GM23338 (cell line): ENCODE measurements at regions not wholly inside any gene's neighbourhood (a gene's known extent, or its start where the extent isn't known, plus 50 kb on each side); places are given as distances from the start of the nearest gene placed in this dataset.

Experiments
- ATAC-seq: fragments of 200-7000 bp; cut with Tn5 transposase; 3 replicates; pipeline ENCODE4 v1.9.1; 2020
- DNase-seq: peaks from one replicate; pipeline ENCODE4 v3.0.0-alpha.2; 2015; ENCODE audit warnings: low spot score
- H2AFZ ChIP-seq: fragments of 200-600 bp; sonication (generic); 2 replicates; pipeline ENCODE4 v1.8.0; 2016; ENCODE audit warnings: antibody characterized with exemption, mild to moderate bottlenecking, moderate library complexity
- H3F3A ChIP-seq: fragments of 200-600 bp; sonication (generic); replicated peaks from 2 replicates; pipeline ENCODE4 v1.8.0; 2017; ENCODE audit warnings: antibody characterized with exemption, mixed run types, low read depth
- H3K27ac ChIP-seq: fragments of 200-600 bp; sonication (generic); 2 replicates; pipeline ENCODE4 v1.6.1; 2016; ENCODE audit warnings: low read depth
- H3K27me3 ChIP-seq: fragments of 200-600 bp; sonication (generic); 2 replicates; pipeline ENCODE4 v1.8.0; 2016; ENCODE audit warnings: mild to moderate bottlenecking, mixed run types, moderate library complexity; ENCODE audit not compliant: insufficient read depth
- H3K36me3 ChIP-seq: fragments of 200-600 bp; sonication (generic); 2 replicates; pipeline ENCODE4 v1.8.0; 2016; ENCODE audit warnings: mild to moderate bottlenecking; ENCODE audit not compliant: insufficient read depth
- H3K4me1 ChIP-seq: fragments of 200-600 bp; sonication (generic); 2 replicates; pipeline ENCODE4 v1.8.0; 2016; ENCODE audit warnings: mild to moderate bottlenecking, moderate library complexity; ENCODE audit not compliant: insufficient read depth
- H3K4me2 ChIP-seq: fragments of 200-600 bp; sonication (generic); 2 replicates; pipeline ENCODE4 v1.7.1; 2017; ENCODE audit warnings: mixed run types
- H3K4me3 ChIP-seq: fragments of 200-600 bp; sonication (generic); 2 replicates; pipeline ENCODE4 v1.6.1; 2016; ENCODE audit warnings: mixed run types
- H3K79me2 ChIP-seq: fragments of 200-600 bp; sonication (generic); replicated peaks from 2 replicates; pipeline ENCODE4 v1.8.0; 2017; ENCODE audit warnings: mild to moderate bottlenecking; ENCODE audit not compliant: insufficient read depth
- H3K9me2 ChIP-seq: fragments of 200-600 bp; sonication (generic); 2 replicates; pipeline ENCODE4 v1.8.0; 2017; ENCODE audit not compliant: insufficient read depth
- H4K20me1 ChIP-seq: fragments of 200-600 bp; sonication (generic); replicated peaks from 2 replicates; pipeline ENCODE4 v1.8.0; 2017; ENCODE audit warnings: mild to moderate bottlenecking; ENCODE audit not compliant: insufficient read depth
- H3K27ac Mint-ChIP-seq: 2 replicates; pipeline ENCODE4 v1.8.0; 2020; ENCODE audit warnings: inconsistent platforms, mild to moderate bottlenecking, moderate library complexity, mixed read lengths
- H3K27me3 Mint-ChIP-seq: 3 replicates; pipeline ENCODE4 v1.8.0; 2022; ENCODE audit warnings: low read depth, mild to moderate bottlenecking, moderate library complexity, mixed read lengths, inconsistent platforms; ENCODE audit not compliant: insufficient read depth, poor library complexity
- H3K36me3 Mint-ChIP-seq: 3 replicates; pipeline ENCODE4 v1.8.0; 2021; ENCODE audit warnings: low read depth, mild to moderate bottlenecking, inconsistent platforms, moderate library complexity, mixed read lengths
- H3K4me1 Mint-ChIP-seq: 3 replicates; pipeline ENCODE4 v1.8.0; 2020; ENCODE audit warnings: mild to moderate bottlenecking, inconsistent platforms, mixed read lengths
- H3K4me3 Mint-ChIP-seq: 3 replicates; pipeline ENCODE4 v1.8.0; 2021; ENCODE audit warnings: moderate library complexity, mild to moderate bottlenecking, inconsistent platforms, mixed read lengths
- H3K9me3 Mint-ChIP-seq: 3 replicates; pipeline ENCODE4 v1.8.0; 2020; ENCODE audit warnings: moderate library complexity, mild to moderate bottlenecking, inconsistent platforms, mixed read lengths
- CREB1 ChIP-seq: fragments of 250-450 bp; sonication (Bioruptor Pico); IDR thresholded peaks from 2 replicates; pipeline ENCODE4 v1.5.0; 2020; ENCODE audit warnings: low read depth, mild to moderate bottlenecking, moderate library complexity
- CTCF ChIP-seq, 2 experiments: fragments of 200-600 bp in 1 of 2; sonication (generic) in 1 of 2; conservative IDR thresholded peaks; 2 replicates each; pipeline versions ENCODE4 v1.5.1 to v1.6.1; 2016 to 2017; ENCODE audit warnings: antibody characterized with exemption in 2 of 2, low read depth in 2 of 2, mild to moderate bottlenecking in 2 of 2, moderate library complexity in 1 of 2
- ETS1 ChIP-seq: IDR thresholded peaks from 2 replicates; pipeline ENCODE4 v1.6.1; 2016; ENCODE audit warnings: antibody characterized with exemption
- EZH2 ChIP-seq: fragments of 200-600 bp; sonication (generic); IDR thresholded peaks from one replicate; pipeline ENCODE4 v1.8.0; 2017; ENCODE audit warnings: antibody characterized with exemption, mild to moderate bottlenecking, low read depth; ENCODE audit not compliant: unreplicated experiment
- EZH2phosphoT487 ChIP-seq: fragments of 200-600 bp; sonication (generic); IDR thresholded peaks from one replicate; pipeline ENCODE4 v1.8.1; 2018; ENCODE audit warnings: antibody characterized with exemption; ENCODE audit not compliant: unreplicated experiment
- JUNB ChIP-seq: IDR thresholded peaks from one replicate; pipeline ENCODE4 v1.6.1; 2016; ENCODE audit warnings: antibody characterized with exemption; ENCODE audit not compliant: unreplicated experiment
- NANOG ChIP-seq: IDR thresholded peaks from 2 replicates; pipeline ENCODE4 v1.6.1; 2016; ENCODE audit warnings: antibody characterized with exemption, borderline replicate concordance
- POLR2AphosphoS5 ChIP-seq: IDR thresholded peaks from 2 replicates; pipeline ENCODE4 v1.6.1; 2016; ENCODE audit warnings: antibody characterized with exemption, low read depth
- STAT1 ChIP-seq: IDR thresholded peaks from one replicate; pipeline ENCODE4 v1.6.1; 2016; ENCODE audit warnings: antibody characterized with exemption; ENCODE audit not compliant: unreplicated experiment
- ZNF114 ChIP-seq: fragments of 250-450 bp; sonication (Bioruptor Pico); IDR thresholded peaks from 2 replicates; pipeline ENCODE4 v1.5.0; 2020; ENCODE audit warnings: mild to moderate bottlenecking, moderate library complexity
- ZNF331 ChIP-seq: fragments of 250-450 bp; sonication (Bioruptor Pico); IDR thresholded peaks from 2 replicates; pipeline ENCODE4 v1.5.0; 2020; ENCODE audit warnings: low read depth, mild to moderate bottlenecking, moderate library complexity
- ZNF462 ChIP-seq: fragments of 250-450 bp; sonication (Bioruptor Pico); IDR thresholded peaks from 2 replicates; pipeline ENCODE4 v1.5.0; 2020; ENCODE audit warnings: mild to moderate bottlenecking, moderate library complexity
- TF ChIP-seq, protein P1 (sequence below): IDR thresholded peaks from one replicate; pipeline ENCODE4 v1.6.1; 2018; ENCODE audit warnings: antibody characterized with exemption; ENCODE audit not compliant: unreplicated experiment

DNA sequence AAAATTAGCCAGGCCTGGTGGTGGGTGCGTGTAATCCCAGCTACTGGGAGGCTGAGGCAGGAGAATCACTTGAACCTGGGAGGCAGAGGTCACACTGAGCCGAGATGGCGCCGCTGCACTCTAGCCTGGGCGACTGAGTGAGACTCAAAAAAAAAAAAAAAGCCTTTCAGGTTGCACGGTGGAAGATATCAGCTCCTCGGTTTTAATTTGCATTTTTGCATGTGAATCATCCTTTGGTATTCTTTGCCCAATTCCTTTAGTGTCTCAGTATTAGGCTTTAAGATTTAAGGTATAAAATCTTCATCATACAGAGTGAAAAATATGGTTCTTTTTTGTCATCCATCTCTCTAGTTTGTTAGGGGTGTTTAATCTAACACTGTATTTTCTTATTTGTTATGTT is 173.6 kb upstream of the S1PR3 start:
- H2AFZ ChIP-seq, result no peak overlapping the region
- no peaks in the 10 kb centered on the region for H3K36me3 ChIP-seq
- H3K9me2 ChIP-seq, result peaks cover 3% of the 10 kb centered on the region; the same call in 1 of the 2 replicates
- Mint-ChIP-seq H3K27ac (no peak overlapping the region), H3K9me3 (no peaks in the 10 kb centered on the region), H3K4me3 (no peak overlapping the region; the same call in 2 of the 3 replicates), H3K4me1 (peaks cover 26% of the 10 kb centered on the region), H3K27me3 (no peaks in the 10 kb centered on the region), H3K36me3 (no peaks in the 10 kb centered on the region)
- H3K27ac ChIP-seq, result no peak overlapping the region
- TF ChIP-seq EZH2phosphoT487 (no peak), CTCF (conservative IDR thresholded peaks at IDR 0.05; ENCODE audit: low read depth in 2 of 2) (no peak), ZNF331 (CRISPR knock-in tag) (no peak), ZNF114 (CRISPR knock-in tag) (no peak), EZH2 (no peak), ZNF462 (CRISPR knock-in tag) (no peak), CREB1 (CRISPR knock-in tag) (no peak), STAT1 (no peak), JUNB (no peak), POLR2AphosphoS5 (no peak), ETS1 (no peak), NANOG (no peak)
- TF ChIP-seq, protein P1, sequence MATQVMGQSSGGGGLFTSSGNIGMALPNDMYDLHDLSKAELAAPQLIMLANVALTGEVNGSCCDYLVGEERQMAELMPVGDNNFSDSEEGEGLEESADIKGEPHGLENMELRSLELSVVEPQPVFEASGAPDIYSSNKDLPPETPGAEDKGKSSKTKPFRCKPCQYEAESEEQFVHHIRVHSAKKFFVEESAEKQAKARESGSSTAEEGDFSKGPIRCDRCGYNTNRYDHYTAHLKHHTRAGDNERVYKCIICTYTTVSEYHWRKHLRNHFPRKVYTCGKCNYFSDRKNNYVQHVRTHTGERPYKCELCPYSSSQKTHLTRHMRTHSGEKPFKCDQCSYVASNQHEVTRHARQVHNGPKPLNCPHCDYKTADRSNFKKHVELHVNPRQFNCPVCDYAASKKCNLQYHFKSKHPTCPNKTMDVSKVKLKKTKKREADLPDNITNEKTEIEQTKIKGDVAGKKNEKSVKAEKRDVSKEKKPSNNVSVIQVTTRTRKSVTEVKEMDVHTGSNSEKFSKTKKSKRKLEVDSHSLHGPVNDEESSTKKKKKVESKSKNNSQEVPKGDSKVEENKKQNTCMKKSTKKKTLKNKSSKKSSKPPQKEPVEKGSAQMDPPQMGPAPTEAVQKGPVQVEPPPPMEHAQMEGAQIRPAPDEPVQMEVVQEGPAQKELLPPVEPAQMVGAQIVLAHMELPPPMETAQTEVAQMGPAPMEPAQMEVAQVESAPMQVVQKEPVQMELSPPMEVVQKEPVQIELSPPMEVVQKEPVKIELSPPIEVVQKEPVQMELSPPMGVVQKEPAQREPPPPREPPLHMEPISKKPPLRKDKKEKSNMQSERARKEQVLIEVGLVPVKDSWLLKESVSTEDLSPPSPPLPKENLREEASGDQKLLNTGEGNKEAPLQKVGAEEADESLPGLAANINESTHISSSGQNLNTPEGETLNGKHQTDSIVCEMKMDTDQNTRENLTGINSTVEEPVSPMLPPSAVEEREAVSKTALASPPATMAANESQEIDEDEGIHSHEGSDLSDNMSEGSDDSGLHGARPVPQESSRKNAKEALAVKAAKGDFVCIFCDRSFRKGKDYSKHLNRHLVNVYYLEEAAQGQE, result no peak
- H3K4me2 ChIP-seq, result peak overlapping the region; percentile 59
- no peaks in the 10 kb centered on the region for H3K27me3 ChIP-seq
- DNase-seq (peak; percentile 32), ATAC-seq (peak; percentile 34)
- no peak overlapping the region for H3K4me3 ChIP-seq
- H4K20me1 ChIP-seq, result no peaks in the 10 kb centered on the region
- H3K79me2 ChIP-seq, result no peaks in the 10 kb centered on the region
- peaks cover 19% of the 10 kb centered on the region for H3K4me1 ChIP-seq
- H3F3A ChIP-seq, result no peaks in the 10 kb centered on the region
